SH-SY5Y (cell line): ENCODE measurements at regions not wholly inside any gene's neighbourhood (a gene's known extent, or its start where the extent isn't known, plus 50 kb on each side); places are given as distances from the start of the nearest gene placed in this dataset.

Experiments used
- GATA2 ChIP-seq: IDR thresholded peaks from 2 replicates; pipeline ENCODE4 v1.6.1; 2011; ENCODE audit warnings: mild to moderate bottlenecking, low read depth, low read length
- GATA3 ChIP-seq: IDR thresholded peaks from 2 replicates; pipeline ENCODE4 v1.6.1; 2011; ENCODE audit warnings: low read depth, mild to moderate bottlenecking, low read length, moderate library complexity

GRCh38 chr18:41131050-41131449 lies 824.0 kb upstream of the PIK3C3 start:
- TF ChIP-seq GATA2 (no peak), GATA3 (no peak)
